Lower lobe of right lung (tissue), 2 donors: ENCODE measurements at regions not wholly inside any gene's neighbourhood (a gene's known extent, or its start where the extent isn't known, plus 50 kb on each side); places are given as distances from the start of the nearest gene placed in this dataset.

Source experiments
- ATAC-seq, 2 donors: fragments of 200-7000 bp; cut with Tn5 transposase; one replicate each; pipeline ENCODE4 v1.9.1; 2020 to 2022; ENCODE audit warnings: mild to moderate bottlenecking in 2 of 2, moderate library complexity in 2 of 2
- DNase-seq: peaks from one replicate; pipeline ENCODE4 v3.0.0-alpha.2; 2020
- H3K27ac ChIP-seq: fragments of 200-600 bp; one replicate; pipeline ENCODE4 v1.8.0; 2022
- H3K27me3 ChIP-seq: fragments of 200-600 bp; one replicate; pipeline ENCODE4 v1.8.0; 2022; ENCODE audit warnings: low read depth
- H3K36me3 ChIP-seq: fragments of 200-600 bp; one replicate; pipeline ENCODE4 v1.8.0; 2022; ENCODE audit warnings: mild to moderate bottlenecking
- H3K4me1 ChIP-seq: fragments of 200-600 bp; one replicate; pipeline ENCODE4 v1.8.0; 2022
- H3K4me3 ChIP-seq: fragments of 200-600 bp; one replicate; pipeline ENCODE4 v1.8.0; 2022; ENCODE audit warnings: mild to moderate bottlenecking
- H3K9me3 ChIP-seq: fragments of 200-600 bp; one replicate; pipeline ENCODE4 v1.8.0; 2022
- intact Hi-C: fragments of 100-400 bp; cut with DNase I; formaldehyde crosslinking; loops from one replicate; pipeline ENCODE4 v1.11.0; 2022
- TF ChIP-seq, protein P1 (sequence below): fragments of 200-600 bp; IDR thresholded peaks from one replicate; pipeline ENCODE4 v1.8.0; 2022; ENCODE audit warnings: antibody characterized with exemption, mild to moderate bottlenecking
- donor health status: DM: no; HTN: yes; CAD: no; lungs with severe emphysema.

DNA sequence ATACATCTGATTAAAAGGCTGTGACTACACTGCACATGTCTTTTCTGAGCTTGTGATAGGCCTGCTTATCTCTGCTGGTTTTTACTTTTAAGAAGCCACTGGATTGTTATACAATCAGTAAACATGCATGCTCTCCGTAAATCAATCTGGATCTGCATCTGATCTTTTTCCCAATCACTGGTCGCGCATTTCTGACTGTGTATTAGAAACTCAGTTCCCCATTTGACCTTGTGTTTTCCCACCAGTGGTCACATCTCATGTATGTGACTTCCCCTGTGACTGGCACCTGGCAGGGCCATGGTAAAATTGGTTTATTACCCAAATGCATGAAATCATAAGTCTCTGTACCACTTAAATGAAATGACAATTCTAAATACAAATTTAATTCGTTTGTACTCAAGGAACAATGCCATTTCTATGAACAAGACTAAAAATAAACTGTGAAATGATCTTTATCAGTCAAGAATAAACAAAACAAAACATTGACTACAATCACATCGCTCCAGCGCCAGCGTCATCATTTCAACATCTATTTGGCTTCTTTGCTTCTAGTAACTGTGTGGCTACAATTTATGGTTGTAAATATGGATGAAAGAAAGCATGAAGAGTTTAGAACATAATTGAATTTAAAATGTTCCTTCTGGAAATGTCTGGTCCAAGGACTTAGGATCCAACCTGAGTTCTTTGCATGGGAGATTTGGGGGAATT, 396.6 kb upstream of the TRIB2 start:
- Histone ChIP-seq H3K9me3 (no peaks in the 10 kb centered on the region), H3K36me3 (no peaks in the 10 kb centered on the region), H3K27me3 (no peaks in the 10 kb centered on the region), H3K4me3 (no peak overlapping the region), H3K27ac (no peak overlapping the region), H3K4me1 (peaks cover 18% of the 10 kb centered on the region)
- intact Hi-C loops = no loop called here
- no peak for DNase-seq
- TF ChIP-seq, protein P1, sequence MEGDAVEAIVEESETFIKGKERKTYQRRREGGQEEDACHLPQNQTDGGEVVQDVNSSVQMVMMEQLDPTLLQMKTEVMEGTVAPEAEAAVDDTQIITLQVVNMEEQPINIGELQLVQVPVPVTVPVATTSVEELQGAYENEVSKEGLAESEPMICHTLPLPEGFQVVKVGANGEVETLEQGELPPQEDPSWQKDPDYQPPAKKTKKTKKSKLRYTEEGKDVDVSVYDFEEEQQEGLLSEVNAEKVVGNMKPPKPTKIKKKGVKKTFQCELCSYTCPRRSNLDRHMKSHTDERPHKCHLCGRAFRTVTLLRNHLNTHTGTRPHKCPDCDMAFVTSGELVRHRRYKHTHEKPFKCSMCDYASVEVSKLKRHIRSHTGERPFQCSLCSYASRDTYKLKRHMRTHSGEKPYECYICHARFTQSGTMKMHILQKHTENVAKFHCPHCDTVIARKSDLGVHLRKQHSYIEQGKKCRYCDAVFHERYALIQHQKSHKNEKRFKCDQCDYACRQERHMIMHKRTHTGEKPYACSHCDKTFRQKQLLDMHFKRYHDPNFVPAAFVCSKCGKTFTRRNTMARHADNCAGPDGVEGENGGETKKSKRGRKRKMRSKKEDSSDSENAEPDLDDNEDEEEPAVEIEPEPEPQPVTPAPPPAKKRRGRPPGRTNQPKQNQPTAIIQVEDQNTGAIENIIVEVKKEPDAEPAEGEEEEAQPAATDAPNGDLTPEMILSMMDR = no peak
- no peak for ATAC-seq

DNA sequence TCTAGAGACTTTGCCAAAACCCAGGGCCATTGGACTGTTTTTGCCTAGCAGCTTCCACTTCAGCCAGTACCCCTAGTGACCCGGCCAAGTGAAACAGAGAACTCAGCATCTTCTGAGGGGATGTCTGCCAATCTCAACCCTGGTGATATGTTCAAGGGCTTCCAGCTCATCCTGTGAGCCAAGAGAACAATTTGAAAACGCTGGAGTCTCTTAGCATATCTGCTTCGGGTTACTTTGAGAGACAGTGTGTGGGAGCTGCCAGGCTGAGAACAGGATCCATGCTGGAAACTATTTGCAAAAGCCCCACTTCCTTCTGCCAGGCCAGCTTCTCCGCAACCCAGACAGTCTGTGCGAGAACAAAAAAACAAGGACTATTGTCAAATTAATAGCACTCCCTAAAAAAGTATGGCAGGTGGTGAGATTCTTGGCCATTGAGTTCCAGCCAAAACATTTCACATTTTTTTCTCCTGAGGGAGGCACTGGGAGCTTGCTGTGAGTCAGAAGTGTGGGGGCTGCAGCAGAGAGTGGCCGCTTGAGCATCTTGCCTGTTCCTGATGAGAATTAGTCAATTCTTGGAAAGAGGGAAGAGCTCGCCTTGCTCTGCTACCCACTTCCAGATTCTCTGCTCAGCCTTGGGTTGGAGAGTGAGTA, 395.6 kb upstream of the TRIB2 start:
- intact Hi-C loops = no loop called here
- no peak overlapping the region for H3K27ac ChIP-seq
- peak; percentile 37 to 45 for ATAC-seq

DNA sequence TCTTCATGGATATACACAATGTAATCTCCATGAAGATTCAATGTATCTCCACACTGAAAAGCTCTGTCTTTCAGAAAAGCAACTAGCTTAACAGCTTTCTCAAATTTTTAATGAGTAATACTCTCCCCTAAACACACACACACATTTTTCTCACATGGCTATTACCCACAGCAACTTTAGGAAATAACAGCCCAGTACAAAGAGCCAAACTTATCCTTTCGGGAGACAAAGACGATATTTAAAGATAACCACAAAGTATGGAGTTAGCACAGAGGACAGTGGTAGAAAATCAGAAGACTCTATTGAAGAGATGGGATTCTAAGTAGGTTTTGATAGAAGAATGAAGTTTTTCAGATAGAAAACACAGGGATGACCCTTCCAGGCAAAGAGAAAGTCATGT, 394.9 kb upstream of the TRIB2 start:
- no peaks in the 10 kb centered on the region for H3K9me3 ChIP-seq

More for the DNA sequence above, 395.6 kb upstream of the TRIB2 start:
- TF ChIP-seq, protein P1 = no peak
- H3K4me1 ChIP-seq = peaks cover 18% of the 10 kb centered on the region
- no peaks in the 10 kb centered on the region for H3K9me3 ChIP-seq
- no peaks in the 10 kb centered on the region for H3K27me3 ChIP-seq
- H3K4me3 ChIP-seq = no peak overlapping the region
- DNase-seq = no peak
- H3K36me3 ChIP-seq = no peaks in the 10 kb centered on the region

DNA sequence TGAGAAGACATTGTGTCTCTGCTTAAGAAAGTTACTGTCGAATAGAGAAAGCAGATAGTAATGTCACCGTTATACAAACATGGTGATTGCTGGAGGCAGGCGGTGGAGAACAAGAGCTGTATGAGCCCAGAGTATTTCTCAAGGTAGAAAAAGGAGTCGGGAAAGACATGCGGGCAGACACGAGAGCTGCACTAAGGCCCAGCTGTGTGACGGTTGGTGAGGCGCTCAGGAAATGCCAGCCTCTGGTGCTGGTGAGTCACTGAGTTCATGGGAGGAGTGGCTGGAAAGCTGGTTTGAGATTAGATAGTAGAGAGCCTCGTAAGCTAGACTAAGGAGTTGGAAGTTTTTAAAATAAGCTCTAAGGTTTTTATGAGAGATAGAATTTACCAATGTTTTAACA, 390.9 kb upstream of the TRIB2 start:
- Histone ChIP-seq H3K4me3 (no peak overlapping the region), H3K4me1 (no peaks in the 10 kb centered on the region), H3K9me3 (no peaks in the 10 kb centered on the region), H3K27me3 (no peaks in the 10 kb centered on the region), H3K27ac (no peak overlapping the region), H3K36me3 (no peaks in the 10 kb centered on the region)
- intact Hi-C loops = no loop called here
- no peak for DNase-seq
- no peak for ATAC-seq
- TF ChIP-seq, protein P1 = no peak

More for the DNA sequence above, 394.9 kb upstream of the TRIB2 start:
- ATAC-seq (no peak), DNase-seq (no peak)
- Histone ChIP-seq H3K27me3 (no peaks in the 10 kb centered on the region), H3K4me1 (peaks cover 18% of the 10 kb centered on the region), H3K4me3 (no peak overlapping the region), H3K27ac (no peak overlapping the region), H3K36me3 (no peaks in the 10 kb centered on the region)
- TF ChIP-seq, protein P1 = no peak
- intact Hi-C loops = no loop called here

DNA sequence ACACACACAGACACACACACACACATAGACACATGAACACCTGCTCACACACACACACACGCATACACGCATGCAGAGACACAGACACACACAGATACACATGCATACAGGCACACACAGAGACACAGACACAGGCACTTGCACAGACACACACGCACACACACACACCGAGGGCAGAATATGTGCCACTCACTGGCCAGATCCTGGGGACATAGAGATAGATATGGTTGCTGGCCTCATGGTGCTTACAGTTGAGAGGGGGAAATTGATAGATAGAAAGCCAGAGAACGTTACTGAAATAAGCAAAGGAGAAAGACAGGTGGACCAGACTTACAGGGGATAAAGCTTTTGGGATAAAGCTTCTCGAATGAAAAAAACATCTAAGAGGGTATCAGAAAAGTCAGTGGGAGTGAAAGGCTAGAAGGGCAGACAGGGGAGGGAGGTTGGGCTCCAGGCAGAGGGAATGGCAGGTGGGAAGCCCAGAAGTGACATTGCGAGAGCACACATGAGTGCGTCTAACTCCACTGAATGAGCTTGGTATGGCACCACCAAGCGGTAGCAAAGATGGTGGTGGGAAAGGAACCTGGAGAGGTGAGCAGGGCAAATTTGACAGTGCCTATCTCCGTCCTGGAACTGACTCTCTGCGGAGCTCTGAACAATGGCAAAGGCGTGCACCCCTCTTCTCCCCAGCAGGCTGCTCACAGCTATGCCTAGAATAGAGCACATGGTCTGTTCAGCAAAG, 390.1 kb upstream of the TRIB2 start:
- DNase-seq (no peak), ATAC-seq (peak; percentile 27 to 53)
- Histone ChIP-seq H3K9me3 (no peaks in the 10 kb centered on the region), H3K27me3 (no peaks in the 10 kb centered on the region), H3K4me3 (no peak overlapping the region), H3K27ac (no peak overlapping the region), H3K36me3 (no peaks in the 10 kb centered on the region), H3K4me1 (no peaks in the 10 kb centered on the region)
- intact Hi-C loops = no loop called here
- TF ChIP-seq, protein P1 = no peak
